Hepatocyte (in vitro differentiated cells): ENCODE measurements at regions not wholly inside any gene's neighbourhood (a gene's known extent, or its start where the extent isn't known, plus 50 kb on each side); places are given as distances from the start of the nearest gene placed in this dataset.

Experiments
- EZH2 ChIP-seq: fragments of 200-600 bp; sonication (generic); IDR thresholded peaks from 2 replicates; pipeline ENCODE4 v1.6.1; 2016; ENCODE audit warnings: antibody characterized with exemption, mild to moderate bottlenecking, borderline replicate concordance
- TF ChIP-seq, protein P1 (sequence below): fragments of 200-600 bp; sonication (generic); IDR thresholded peaks from 2 replicates; pipeline ENCODE4 v1.5.1; 2016; ENCODE audit warnings: antibody characterized with exemption, mild to moderate bottlenecking; ENCODE audit not compliant: poor library complexity

DNA sequence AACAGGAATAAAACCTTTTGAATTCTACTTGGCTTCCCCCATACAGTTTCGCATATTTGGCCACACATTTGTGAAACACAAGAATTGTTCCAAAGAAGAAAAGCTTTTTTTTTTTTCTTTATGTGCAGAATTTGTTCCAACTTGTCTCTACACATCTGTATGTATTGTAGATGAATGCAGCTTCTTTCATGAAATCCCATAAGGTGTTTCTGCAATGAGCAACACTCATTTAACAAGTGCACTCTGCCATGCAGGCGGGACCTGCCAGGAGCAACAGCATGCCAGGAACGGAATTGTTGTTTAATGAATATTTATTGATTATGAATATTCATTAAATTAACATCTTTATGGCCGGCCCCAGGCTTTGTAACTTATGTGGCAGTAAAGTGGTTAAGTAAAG is 1075.0 kb downstream of the TTLL7 start:
- TF ChIP-seq, protein P1, sequence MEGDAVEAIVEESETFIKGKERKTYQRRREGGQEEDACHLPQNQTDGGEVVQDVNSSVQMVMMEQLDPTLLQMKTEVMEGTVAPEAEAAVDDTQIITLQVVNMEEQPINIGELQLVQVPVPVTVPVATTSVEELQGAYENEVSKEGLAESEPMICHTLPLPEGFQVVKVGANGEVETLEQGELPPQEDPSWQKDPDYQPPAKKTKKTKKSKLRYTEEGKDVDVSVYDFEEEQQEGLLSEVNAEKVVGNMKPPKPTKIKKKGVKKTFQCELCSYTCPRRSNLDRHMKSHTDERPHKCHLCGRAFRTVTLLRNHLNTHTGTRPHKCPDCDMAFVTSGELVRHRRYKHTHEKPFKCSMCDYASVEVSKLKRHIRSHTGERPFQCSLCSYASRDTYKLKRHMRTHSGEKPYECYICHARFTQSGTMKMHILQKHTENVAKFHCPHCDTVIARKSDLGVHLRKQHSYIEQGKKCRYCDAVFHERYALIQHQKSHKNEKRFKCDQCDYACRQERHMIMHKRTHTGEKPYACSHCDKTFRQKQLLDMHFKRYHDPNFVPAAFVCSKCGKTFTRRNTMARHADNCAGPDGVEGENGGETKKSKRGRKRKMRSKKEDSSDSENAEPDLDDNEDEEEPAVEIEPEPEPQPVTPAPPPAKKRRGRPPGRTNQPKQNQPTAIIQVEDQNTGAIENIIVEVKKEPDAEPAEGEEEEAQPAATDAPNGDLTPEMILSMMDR, result no peak
- TF ChIP-seq EZH2, result no peak
